MM.1S (cell line): ENCODE measurements at regions not wholly inside any gene's neighbourhood (a gene's known extent, or its start where the extent isn't known, plus 50 kb on each side); places are given as distances from the start of the nearest gene placed in this dataset.
A peak's percentile ranks its signal among the peaks of the same experiment; 100 is the strongest.

Experiments
- EZH2 ChIP-seq: fragments of 300-600 bp; sonication (generic); optimal IDR thresholded peaks from 2 replicates; pipeline ENCODE3; 2017; ENCODE audit warnings: low read depth, mild to moderate bottlenecking, antibody characterized with exemption, low read length, mixed read lengths
- EZH2phosphoT487 ChIP-seq: fragments of 300-600 bp; sonication (generic); IDR thresholded peaks from 2 replicates; pipeline ENCODE4 v1.6.1; 2018; ENCODE audit warnings: antibody characterized with exemption, low read length
- TF ChIP-seq, protein P1 (sequence below): fragments of 300-600 bp; sonication (generic); IDR thresholded peaks from 2 replicates; pipeline ENCODE4 v1.5.1; 2016; ENCODE audit warnings: antibody characterized with exemption, low read length, mixed read lengths

- TF ChIP-seq EZH2 (no peak), EZH2phosphoT487 (no peak)
- TF ChIP-seq, protein P1, sequence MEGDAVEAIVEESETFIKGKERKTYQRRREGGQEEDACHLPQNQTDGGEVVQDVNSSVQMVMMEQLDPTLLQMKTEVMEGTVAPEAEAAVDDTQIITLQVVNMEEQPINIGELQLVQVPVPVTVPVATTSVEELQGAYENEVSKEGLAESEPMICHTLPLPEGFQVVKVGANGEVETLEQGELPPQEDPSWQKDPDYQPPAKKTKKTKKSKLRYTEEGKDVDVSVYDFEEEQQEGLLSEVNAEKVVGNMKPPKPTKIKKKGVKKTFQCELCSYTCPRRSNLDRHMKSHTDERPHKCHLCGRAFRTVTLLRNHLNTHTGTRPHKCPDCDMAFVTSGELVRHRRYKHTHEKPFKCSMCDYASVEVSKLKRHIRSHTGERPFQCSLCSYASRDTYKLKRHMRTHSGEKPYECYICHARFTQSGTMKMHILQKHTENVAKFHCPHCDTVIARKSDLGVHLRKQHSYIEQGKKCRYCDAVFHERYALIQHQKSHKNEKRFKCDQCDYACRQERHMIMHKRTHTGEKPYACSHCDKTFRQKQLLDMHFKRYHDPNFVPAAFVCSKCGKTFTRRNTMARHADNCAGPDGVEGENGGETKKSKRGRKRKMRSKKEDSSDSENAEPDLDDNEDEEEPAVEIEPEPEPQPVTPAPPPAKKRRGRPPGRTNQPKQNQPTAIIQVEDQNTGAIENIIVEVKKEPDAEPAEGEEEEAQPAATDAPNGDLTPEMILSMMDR, result peak; percentile 72
Observed at GRCh38 chr15:55108858-55109518, 87.8 kb downstream of the RSL24D1 start.
